Breast epithelium (tissue), 4 donors: ENCODE measurements at regions not wholly inside any gene's neighbourhood (a gene's known extent, or its start where the extent isn't known, plus 50 kb on each side); places are given as distances from the start of the nearest gene placed in this dataset.
"Not testable (repeated sequence)": the region's sequence is repeated elsewhere in the genome, so short reads cannot be mapped to it uniquely, and the experiment has no call there.

Experiments
- DNase-seq, 2 donors: peaks; one replicate each; pipeline ENCODE4 v3.0.0-alpha.2; 2019; ENCODE audit warnings: low spot score in 2 of 2
- H3K27ac ChIP-seq, 2 donors: fragments of 200-600 bp; sonication (generic) in 1 of 2; one replicate each; pipeline ENCODE4 v1.5.1; 2016 to 2019; ENCODE audit warnings: mild to moderate bottlenecking in 1 of 2
- H3K27me3 ChIP-seq, 2 donors: fragments of 200-600 bp; sonication (generic) in 1 of 2; one replicate each; pipeline versions ENCODE4 v1.5.1 to v1.6.0; 2017 to 2019; ENCODE audit warnings: control low read depth in 1 of 2, mild to moderate bottlenecking in 1 of 2
- H3K36me3 ChIP-seq: fragments of 200-600 bp; one replicate; pipeline ENCODE4 v1.5.1; 2019
- H3K4me1 ChIP-seq, 2 donors: fragments of 200-600 bp; sonication (generic); one replicate each; pipeline ENCODE4 v1.5.1; 2016 to 2019; ENCODE audit warnings: control low read depth in 1 of 2
- H3K4me3 ChIP-seq, 3 donors: fragments of 200-600 bp; sonication (generic); 1 replicate in 2 of 3; 2 replicates in 1 of 3; pipeline ENCODE4 v1.5.1; 2016 to 2019; ENCODE audit warnings: mild to moderate bottlenecking in 3 of 3, moderate library complexity in 2 of 3
- H3K9me3 ChIP-seq, 2 donors: fragments of 200-600 bp; sonication (generic) in 1 of 2; one replicate each; pipeline ENCODE4 v1.5.1; 2016 to 2019; ENCODE audit warnings: control low read depth in 1 of 2
- POLR2A ChIP-seq: fragments of 450-650 bp; IDR thresholded peaks from one replicate; pipeline ENCODE4 v1.6.1; 2016; ENCODE audit warnings: antibody characterized with exemption, mild to moderate bottlenecking, moderate library complexity
- POLR2AphosphoS5 ChIP-seq, 3 donors: sonication (generic); formaldehyde crosslinking; IDR thresholded peaks; one replicate each; pipeline ENCODE4 v1.6.1; 2017; ENCODE audit warnings: antibody characterized with exemption in 3 of 3
- intact Hi-C: fragments of 100-400 bp; cut with DNase I; formaldehyde crosslinking; loops from one replicate; pipeline ENCODE4 v1.15.1; 2023; ENCODE audit warnings: low total_unique reads
- TF ChIP-seq, protein P1 (sequence below), 3 donors: fragments of 450-650 bp; IDR thresholded peaks; one replicate each; pipeline ENCODE4 v1.5.1; 2016 to 2017; ENCODE audit warnings: antibody characterized with exemption in 3 of 3, mild to moderate bottlenecking in 3 of 3, moderate library complexity in 3 of 3

DNA sequence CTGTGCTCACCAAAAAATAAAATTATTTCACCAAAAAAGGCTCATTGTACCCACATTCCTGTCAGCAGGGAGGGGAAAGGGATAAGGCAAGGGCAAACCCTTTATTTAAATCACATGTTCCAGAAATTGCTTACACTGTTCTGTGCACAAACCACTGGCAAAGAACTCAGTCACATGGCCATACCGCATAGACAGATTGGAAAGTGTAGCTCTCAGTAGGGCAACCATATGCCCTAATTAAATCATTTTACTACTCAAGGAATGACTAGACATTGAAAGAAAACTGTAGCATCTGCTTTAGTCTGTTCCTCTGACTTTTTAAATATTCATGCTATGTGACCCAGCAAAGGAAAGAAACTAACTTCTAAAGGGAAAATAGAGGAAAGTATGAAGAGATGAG, 119.2 kb upstream of the FAM241A start:
- no peak overlapping the region for H3K4me3 ChIP-seq
- DNase-seq, result no peak
- TF ChIP-seq, protein P1, sequence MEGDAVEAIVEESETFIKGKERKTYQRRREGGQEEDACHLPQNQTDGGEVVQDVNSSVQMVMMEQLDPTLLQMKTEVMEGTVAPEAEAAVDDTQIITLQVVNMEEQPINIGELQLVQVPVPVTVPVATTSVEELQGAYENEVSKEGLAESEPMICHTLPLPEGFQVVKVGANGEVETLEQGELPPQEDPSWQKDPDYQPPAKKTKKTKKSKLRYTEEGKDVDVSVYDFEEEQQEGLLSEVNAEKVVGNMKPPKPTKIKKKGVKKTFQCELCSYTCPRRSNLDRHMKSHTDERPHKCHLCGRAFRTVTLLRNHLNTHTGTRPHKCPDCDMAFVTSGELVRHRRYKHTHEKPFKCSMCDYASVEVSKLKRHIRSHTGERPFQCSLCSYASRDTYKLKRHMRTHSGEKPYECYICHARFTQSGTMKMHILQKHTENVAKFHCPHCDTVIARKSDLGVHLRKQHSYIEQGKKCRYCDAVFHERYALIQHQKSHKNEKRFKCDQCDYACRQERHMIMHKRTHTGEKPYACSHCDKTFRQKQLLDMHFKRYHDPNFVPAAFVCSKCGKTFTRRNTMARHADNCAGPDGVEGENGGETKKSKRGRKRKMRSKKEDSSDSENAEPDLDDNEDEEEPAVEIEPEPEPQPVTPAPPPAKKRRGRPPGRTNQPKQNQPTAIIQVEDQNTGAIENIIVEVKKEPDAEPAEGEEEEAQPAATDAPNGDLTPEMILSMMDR (IDR thresholded peaks at IDR 0.05), result no peak
- TF ChIP-seq POLR2A, result no peak
- TF ChIP-seq POLR2AphosphoS5 (IDR thresholded peaks at IDR 0.05), result no peak
- no peaks in the 10 kb centered on the region for H3K4me1 ChIP-seq
- H3K9me3 ChIP-seq, result no peaks in the 10 kb centered on the region
- no peaks in the 10 kb centered on the region for H3K36me3 ChIP-seq
- intact Hi-C loops, result no loop called here
- no peak overlapping the region for H3K27ac ChIP-seq
- H3K27me3 ChIP-seq, result peaks cover 0 to 11% of the 10 kb centered on the region in 2 donors

DNA sequence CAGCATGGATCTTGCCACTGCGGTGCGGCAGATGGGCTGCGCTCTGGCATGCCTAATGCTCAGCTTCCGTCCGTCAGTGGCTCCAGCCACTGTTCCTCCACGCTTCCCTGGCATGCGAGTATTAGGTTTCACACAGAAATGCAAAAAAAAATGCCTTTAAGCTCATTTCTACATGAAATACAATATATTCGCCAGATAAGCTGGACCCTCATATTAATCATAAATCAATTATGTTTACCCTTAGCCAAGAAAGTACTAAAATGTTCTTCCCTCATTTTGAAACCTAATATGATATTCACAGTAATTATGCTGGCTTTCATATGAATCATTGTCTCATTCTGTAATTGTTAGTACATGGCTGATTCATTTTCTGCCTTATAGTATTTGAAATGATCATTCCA, 115.5 kb upstream of the FAM241A start:
- no peaks in the 10 kb centered on the region for H3K4me1 ChIP-seq
- H3K36me3 ChIP-seq, result no peaks in the 10 kb centered on the region
- no peak for TF ChIP-seq POLR2AphosphoS5 (IDR thresholded peaks at IDR 0.05)
- TF ChIP-seq POLR2A, result no peak
- TF ChIP-seq, protein P1 (IDR thresholded peaks at IDR 0.05), result no peak
- H3K9me3 ChIP-seq, result no peaks in the 10 kb centered on the region
- peaks cover 0 to 20% of the 10 kb centered on the region in 2 donors for H3K27me3 ChIP-seq
- intact Hi-C loops, result no loop called here
- H3K27ac ChIP-seq, result no peak overlapping the region
- DNase-seq, result no peak
- H3K4me3 ChIP-seq, result no peak overlapping the region

DNA sequence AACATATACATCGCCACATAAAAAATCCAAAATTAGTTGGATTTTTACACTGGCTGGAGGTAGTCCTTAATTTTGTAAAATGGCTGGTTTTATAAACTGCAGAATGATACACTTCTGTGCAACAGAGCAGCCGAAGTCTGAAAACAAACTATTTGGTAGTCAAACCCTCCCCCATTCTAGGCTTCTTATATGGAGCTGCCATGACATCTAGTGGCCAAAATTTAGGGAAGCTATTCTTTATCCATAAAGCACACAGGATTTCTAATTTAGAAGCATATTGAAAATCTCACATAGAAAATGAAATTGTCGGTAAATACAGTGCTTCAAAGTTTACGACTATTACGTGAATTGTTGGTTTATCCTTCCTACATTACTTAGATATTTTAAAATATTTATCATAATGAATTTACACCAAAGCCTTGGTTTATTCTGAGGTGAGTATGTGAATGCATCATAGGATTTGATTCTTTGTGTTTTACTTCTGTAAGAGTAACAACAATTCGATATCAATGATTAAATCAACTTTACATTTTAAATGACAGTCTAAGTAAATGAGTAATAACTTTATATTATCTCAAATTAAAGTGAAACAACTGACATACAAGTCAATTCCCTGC, 113.4 kb upstream of the FAM241A start:
- no peak for DNase-seq
- H3K9me3 ChIP-seq, result no peaks in the 10 kb centered on the region
- TF ChIP-seq POLR2A, result no peak
- TF ChIP-seq, protein P1 (IDR thresholded peaks at IDR 0.05), result peak in 1 of 3 donors; percentile 54
- TF ChIP-seq POLR2AphosphoS5 (IDR thresholded peaks at IDR 0.05), result no peak
- H3K27me3 ChIP-seq, result peaks cover 0 to 20% of the 10 kb centered on the region in 2 donors
- intact Hi-C loops, result no loop called here
- no peaks in the 10 kb centered on the region for H3K36me3 ChIP-seq
- H3K4me3 ChIP-seq, result no peak overlapping the region
- H3K27ac ChIP-seq, result no peak overlapping the region
- H3K4me1 ChIP-seq, result no peaks in the 10 kb centered on the region

DNA sequence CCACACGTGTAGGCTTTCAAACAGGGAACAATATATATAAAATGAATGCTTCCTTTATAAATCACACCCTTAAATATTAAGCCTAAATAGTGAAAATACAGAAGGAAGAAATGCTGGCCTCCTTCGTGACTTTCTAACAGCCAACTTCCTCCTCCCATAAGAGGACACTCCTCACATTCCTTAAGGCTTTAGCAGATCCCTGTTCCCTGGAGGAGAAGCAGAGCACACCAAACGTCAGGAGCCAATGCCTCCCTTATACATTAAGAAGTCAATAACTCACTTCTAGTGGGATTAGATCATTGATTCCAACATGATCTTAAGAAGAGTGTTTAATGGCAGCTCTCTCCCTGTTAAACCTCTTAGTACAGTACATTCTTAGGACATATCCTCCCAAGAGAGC, 108.4 kb upstream of the FAM241A start:
- intact Hi-C loops, result no loop called here
- no peak for DNase-seq
- H3K27ac ChIP-seq, result no peak overlapping the region
- no peak overlapping the region for H3K4me3 ChIP-seq
- no peaks in the 10 kb centered on the region for H3K4me1 ChIP-seq
- peaks cover 0 to 9% of the 10 kb centered on the region in 2 donors for H3K27me3 ChIP-seq
- TF ChIP-seq POLR2AphosphoS5 (IDR thresholded peaks at IDR 0.05), result no peak
- TF ChIP-seq, protein P1 (IDR thresholded peaks at IDR 0.05), result no peak
- TF ChIP-seq POLR2A, result no peak
- no peaks in the 10 kb centered on the region for H3K36me3 ChIP-seq
- H3K9me3 ChIP-seq, result no peaks in the 10 kb centered on the region

DNA sequence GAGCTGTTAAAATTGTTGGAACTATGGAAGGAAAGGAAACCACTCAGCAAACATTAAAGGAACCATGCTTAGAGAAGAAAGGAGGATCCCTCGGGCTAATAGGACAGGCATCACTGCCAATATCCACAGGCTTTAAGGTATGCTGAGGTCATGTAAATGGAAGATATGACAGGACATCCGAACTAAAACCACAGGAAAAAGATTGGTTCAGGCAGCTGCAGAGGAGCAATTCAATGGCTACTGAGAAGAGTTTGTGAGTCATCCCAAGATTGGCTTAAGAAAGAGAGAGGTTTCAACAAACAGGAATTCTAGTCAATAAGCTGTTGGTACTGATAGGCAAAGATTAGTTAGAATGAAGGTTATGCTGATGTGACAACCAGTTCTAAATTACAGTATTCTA, 106.4 kb upstream of the FAM241A start:
- no peak for DNase-seq
- no peaks in the 10 kb centered on the region for H3K9me3 ChIP-seq
- no peak overlapping the region for H3K4me3 ChIP-seq
- no peak overlapping the region for H3K27ac ChIP-seq
- TF ChIP-seq, protein P1 (IDR thresholded peaks at IDR 0.05), result no peak
- TF ChIP-seq POLR2AphosphoS5 (IDR thresholded peaks at IDR 0.05) (no peak), POLR2A (no peak)
- no peaks in the 10 kb centered on the region for H3K36me3 ChIP-seq
- H3K4me1 ChIP-seq, result no peaks in the 10 kb centered on the region
- H3K27me3 ChIP-seq, result no peaks in the 10 kb centered on the region
- intact Hi-C loops, result no loop called here

DNA sequence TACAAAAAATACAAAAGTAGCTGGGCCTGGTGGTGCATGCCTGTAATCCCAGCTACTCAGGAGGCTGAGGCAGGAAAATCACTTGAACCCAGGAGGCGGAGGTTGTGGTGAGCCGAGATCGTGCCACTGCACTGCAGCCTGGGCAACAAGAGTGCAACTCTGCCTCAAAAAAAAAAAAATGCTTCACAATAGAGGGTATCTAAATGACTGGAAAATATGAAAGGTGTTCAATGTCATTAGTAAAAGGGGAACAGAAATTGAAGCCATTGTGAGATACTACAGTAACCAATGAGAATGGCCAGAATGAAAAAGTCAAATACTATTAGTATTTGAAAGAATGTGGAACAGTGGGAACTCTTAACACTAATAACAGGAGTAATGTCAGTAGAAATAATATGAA, 96.1 kb upstream of the FAM241A start:
- H3K4me1 ChIP-seq, H3K4me3 ChIP-seq, H3K9me3 ChIP-seq, intact Hi-C loops, H3K27me3 ChIP-seq, H3K27ac ChIP-seq, H3K36me3 ChIP-seq, DNase-seq: not testable (repeated sequence)
